A549 (cell line): ENCODE measurements at regions not wholly inside any gene's neighbourhood (a gene's known extent, or its start where the extent isn't known, plus 50 kb on each side); places are given as distances from the start of the nearest gene placed in this dataset.

Source experiments
- CBX2 ChIP-seq: fragments of 200-600 bp; sonication (generic); IDR thresholded peaks from 2 replicates; pipeline ENCODE4 v1.6.1; 2016; ENCODE audit warnings: low read depth, mild to moderate bottlenecking, borderline replicate concordance
- CTCF ChIP-seq: fragments of >200 bp; sonication (Bioruptor Twin); formaldehyde crosslinking; IDR thresholded peaks from 3 replicates; pipeline ENCODE4 v1.5.1; 2016
- E2F6 ChIP-seq: IDR thresholded peaks from 2 replicates; pipeline ENCODE4 v1.6.1; 2012; ENCODE audit warnings: low read depth, borderline replicate concordance
- EHF ChIP-seq: fragments of 250-450 bp; sonication (Bioruptor Pico); IDR thresholded peaks from 2 replicates; pipeline ENCODE4 v1.5.0; 2020; ENCODE audit warnings: mild to moderate bottlenecking
- MAZ ChIP-seq: fragments of 150-350 bp; IDR thresholded peaks from 2 replicates; pipeline ENCODE4 v1.6.1; 2014; ENCODE audit warnings: antibody characterized with exemption, low read depth, low read length, borderline replicate concordance
- RAD21 ChIP-seq, 2 experiments: fragments of >200 bp in 1 of 2; sonication (Bioruptor Twin) in 1 of 2; formaldehyde crosslinking in 1 of 2; IDR thresholded peaks in 1 of 2; conservative IDR thresholded peaks in 1 of 2; 2 replicates in 1 of 2; 3 replicates in 1 of 2; pipeline ENCODE4 v1.6.1; 2012 to 2018; ENCODE audit warnings: inconsistent platforms in 1 of 2
- REST ChIP-seq: fragments of 200-600 bp; sonication (generic); IDR thresholded peaks from 2 replicates; pipeline ENCODE4 v1.6.1; 2016; ENCODE audit warnings: antibody characterized with exemption, mild to moderate bottlenecking, moderate library complexity
- TP53 ChIP-seq: fragments of 250-450 bp; sonication (Bioruptor Pico); IDR thresholded peaks from 2 replicates; pipeline ENCODE4 v1.5.0; 2021; ENCODE audit warnings: mild to moderate bottlenecking, moderate library complexity

GRCh38 chr2:66323406-66323805 lies 111.5 kb upstream of the MEIS1 start:
- TF ChIP-seq CTCF (no peak), EHF (no peak), MAZ (no peak), RAD21 (conservative IDR thresholded peaks at IDR 0.05 in 1 of 2, IDR thresholded peaks at IDR 0.05 in 1 of 2) (no peak), CBX2 (no peak), E2F6 (no peak), REST (no peak), TP53 (CRISPR knock-in tag) (no peak)
